A549 (cell line): ENCODE measurements at regions not wholly inside any gene's neighbourhood (a gene's known extent, or its start where the extent isn't known, plus 50 kb on each side); places are given as distances from the start of the nearest gene placed in this dataset.

Experiments
- ATAC-seq, 2 experiments: fragments of 200-7000 bp in 1 of 2; fragments of >200 bp in 1 of 2; cut with Nextera tagmentation in 1 of 2; cut with Tn5 transposase in 1 of 2; 3 replicates each; pipeline versions ENCODE4 v1.8.0 to v1.9.1; 2018 to 2020; ENCODE audit warnings: mild to moderate bottlenecking in 1 of 2, moderate library complexity in 1 of 2
- CTCF ChIA-PET: fragments of 300-600 bp; sonication (Branson Sonifier 250); formaldehyde crosslinking; extraction: SDS; loops from one replicate; lab custom pipeline; 2021; ENCODE audit warnings: antibody characterized with exemption, inconsistent platforms; lab: Yijun Ruan, JAX
- POLR2A ChIA-PET: fragments of 350-600 bp; formaldehyde crosslinking; extraction: SDS; loops from one replicate; lab custom pipeline; 2021; ENCODE audit warnings: antibody characterized with exemption, inconsistent platforms; lab: Yijun Ruan, JAX
- DNase-seq, 2 experiments: peaks; one replicate each; pipeline versions ENCODE4 v3.0.0 to v3.0.0-alpha.2; 2011 to 2016; ENCODE audit warnings: low read depth in 1 of 2, low spot score in 1 of 2
- FAIRE-seq: peaks from 2 replicates; lab custom pipeline; 2011; peaks lifted over from hg19 to GRCh38; lab: Jason Lieb, UNC
- H3K27ac ChIP-seq, 2 experiments: fragments of >200 bp; sonication (Bioruptor Twin); formaldehyde crosslinking; 3 replicates each; pipeline ENCODE4 v1.5.1; 2016 to 2017
- H3K4me1 ChIP-seq: fragments of >200 bp; sonication (Bioruptor Twin); formaldehyde crosslinking; 3 replicates; pipeline ENCODE4 v1.6.1; 2016
- H3K4me2 ChIP-seq: fragments of >200 bp; sonication (Bioruptor Twin); formaldehyde crosslinking; 3 replicates; pipeline ENCODE4 v1.6.1; 2016
- H3K4me3 ChIP-seq: fragments of >200 bp; sonication (Bioruptor Twin); formaldehyde crosslinking; 3 replicates; pipeline ENCODE4 v1.5.1; 2016
- H3K9me3 ChIP-seq: fragments of >200 bp; sonication (Bioruptor Twin); formaldehyde crosslinking; 3 replicates; pipeline ENCODE4 v1.6.1; 2016
- CEBPB ChIP-seq, 2 experiments: fragments of >200 bp in 1 of 2; sonication (Bioruptor Twin) in 1 of 2; formaldehyde crosslinking in 1 of 2; IDR thresholded peaks; 2 replicates each; pipeline ENCODE4 v1.6.1; 2012 to 2016
- EP300 ChIP-seq, 2 experiments: fragments of >200 bp; sonication (Bioruptor Twin); formaldehyde crosslinking; IDR thresholded peaks; 2 replicates in 1 of 2; 3 replicates in 1 of 2; pipeline ENCODE4 v1.6.1; 2016 to 2017
- FOSL2 ChIP-seq, 2 experiments: fragments of 450-650 bp in 1 of 2; fragments of >200 bp in 1 of 2; sonication (Bioruptor Twin) in 1 of 2; formaldehyde crosslinking; IDR thresholded peaks; 2 replicates each; pipeline versions ENCODE4 v1.5.0 to v1.6.1; 2016 to 2020; ENCODE audit warnings: mild to moderate bottlenecking in 1 of 2, moderate library complexity in 1 of 2
- HES2 ChIP-seq: fragments of >200 bp; sonication (Bioruptor Twin); formaldehyde crosslinking; IDR thresholded peaks from 2 replicates; pipeline ENCODE4 v1.6.1; 2016
- HEYL ChIP-seq: fragments of 250-450 bp; sonication (Bioruptor Pico); IDR thresholded peaks from 2 replicates; pipeline ENCODE4 v1.8.0; 2021; ENCODE audit warnings: mild to moderate bottlenecking, moderate library complexity
- HOXA7 ChIP-seq: fragments of 250-450 bp; sonication (Bioruptor Pico); IDR thresholded peaks from 2 replicates; pipeline ENCODE4 v1.5.0; 2020; ENCODE audit warnings: mild to moderate bottlenecking, moderate library complexity
- JUN ChIP-seq, 2 experiments: fragments of >200 bp; sonication (Bioruptor Twin); formaldehyde crosslinking; IDR thresholded peaks; 2 replicates in 1 of 2; 3 replicates in 1 of 2; pipeline ENCODE4 v1.6.1; 2016 to 2017
- JUNB ChIP-seq: fragments of >200 bp; sonication (Bioruptor Twin); formaldehyde crosslinking; IDR thresholded peaks from 2 replicates; pipeline ENCODE4 v1.6.1; 2016
- MAFK ChIP-seq: fragments of 450-650 bp; IDR thresholded peaks from 2 replicates; pipeline ENCODE4 v1.6.1; 2014; ENCODE audit not compliant: partially characterized antibody
- MAX ChIP-seq: IDR thresholded peaks from 2 replicates; pipeline ENCODE4 v1.6.1; 2012
- MYC ChIP-seq: IDR thresholded peaks from 2 replicates; pipeline ENCODE4 v1.6.1; 2012; ENCODE audit warnings: mild to moderate bottlenecking, inconsistent platforms, low read length, improper control_type of control experiment, borderline replicate concordance
- NR3C1 ChIP-seq: fragments of >200 bp; sonication (Bioruptor Twin); formaldehyde crosslinking; IDR thresholded peaks from 3 replicates; pipeline ENCODE4 v1.6.1; 2017
- RAD21 ChIP-seq, 2 experiments: fragments of >200 bp in 1 of 2; sonication (Bioruptor Twin) in 1 of 2; formaldehyde crosslinking in 1 of 2; IDR thresholded peaks in 1 of 2; conservative IDR thresholded peaks in 1 of 2; 2 replicates in 1 of 2; 3 replicates in 1 of 2; pipeline ENCODE4 v1.6.1; 2012 to 2018; ENCODE audit warnings: inconsistent platforms in 1 of 2
- RCOR1 ChIP-seq: fragments of 150-350 bp; IDR thresholded peaks from 2 replicates; pipeline ENCODE4 v1.6.1; 2014; ENCODE audit warnings: antibody characterized with exemption, low read length, low read depth
- SMC3 ChIP-seq: fragments of >200 bp; sonication (Bioruptor Twin); formaldehyde crosslinking; IDR thresholded peaks from 3 replicates; pipeline ENCODE4 v1.6.1; 2018; ENCODE audit warnings: inconsistent platforms
- TFCP2L1 ChIP-seq: fragments of 250-450 bp; sonication (Bioruptor Pico); IDR thresholded peaks from 2 replicates; pipeline ENCODE4 v1.5.0; 2021; ENCODE audit warnings: mild to moderate bottlenecking
- TP53 ChIP-seq: fragments of 250-450 bp; sonication (Bioruptor Pico); IDR thresholded peaks from 2 replicates; pipeline ENCODE4 v1.5.0; 2021; ENCODE audit warnings: mild to moderate bottlenecking, moderate library complexity
- WGBS: methylation state at CpG from one replicate; pipeline ENCODE4 v1.1.6; 2017; ENCODE audit errors: missing lambda C conversion rate; 5-methylcytosine and 5-hydroxymethylcytosine counted together
- TF ChIP-seq, protein P1 (sequence below): fragments of 450-650 bp; IDR thresholded peaks from 2 replicates; pipeline ENCODE4 v1.6.1; 2014; ENCODE audit warnings: antibody characterized with exemption
- TF ChIP-seq, protein P2 (sequence below): IDR thresholded peaks from 2 replicates; pipeline ENCODE4 v1.6.1; 2012
- TF ChIP-seq, protein P3 (sequence below): fragments of 250-450 bp; sonication (Bioruptor Pico); IDR thresholded peaks from 2 replicates; pipeline ENCODE4 v1.5.0; 2020; ENCODE audit warnings: low read depth, mild to moderate bottlenecking, moderate library complexity

GRCh38 chr6:125584468-125584939 is 164.9 kb upstream of the HEY2 start:
- Histone ChIP-seq H3K4me1 (peaks cover 21% of the 10 kb centered on the region), H3K9me3 (no peaks in the 10 kb centered on the region), H3K4me2 (peak overlapping the region; percentile 50; the same call in 2 of the 3 replicates)
- 29% methylated on average over 7 of the region's 9 CpGs for WGBS
- FAIRE-seq = no peak
- TF ChIP-seq, protein P1, sequence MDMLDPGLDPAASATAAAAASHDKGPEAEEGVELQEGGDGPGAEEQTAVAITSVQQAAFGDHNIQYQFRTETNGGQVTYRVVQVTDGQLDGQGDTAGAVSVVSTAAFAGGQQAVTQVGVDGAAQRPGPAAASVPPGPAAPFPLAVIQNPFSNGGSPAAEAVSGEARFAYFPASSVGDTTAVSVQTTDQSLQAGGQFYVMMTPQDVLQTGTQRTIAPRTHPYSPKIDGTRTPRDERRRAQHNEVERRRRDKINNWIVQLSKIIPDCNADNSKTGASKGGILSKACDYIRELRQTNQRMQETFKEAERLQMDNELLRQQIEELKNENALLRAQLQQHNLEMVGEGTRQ = 0 out of 2 replicates have a peak, but pooled peaks have one; percentile 7
- no peak for TF ChIP-seq NR3C1
- TF ChIP-seq, all 56 proteins: peak for 1
- ATAC-seq (peak; percentile 67 to 73; a peak in 4 of 6 replicates), DNase-seq (peak in 1 of 2 experiments; percentile 29)
- no peak overlapping the region for H3K4me3 ChIP-seq
- ChIA-PET POLR2A (no interaction called here), CTCF (interaction anchor here (0.9 to 1.0 kb wide), 4 partner anchors 14 to 27 kb away, joined by 3 to 5 read pairs (median 3); no protein-coding TSS in a partner anchor)
- 0 out of 6 replicates have a peak overlapping the region, but pooled peaks of 1 of the 2 experiments have one; percentile 21 for H3K27ac ChIP-seq

DNA sequence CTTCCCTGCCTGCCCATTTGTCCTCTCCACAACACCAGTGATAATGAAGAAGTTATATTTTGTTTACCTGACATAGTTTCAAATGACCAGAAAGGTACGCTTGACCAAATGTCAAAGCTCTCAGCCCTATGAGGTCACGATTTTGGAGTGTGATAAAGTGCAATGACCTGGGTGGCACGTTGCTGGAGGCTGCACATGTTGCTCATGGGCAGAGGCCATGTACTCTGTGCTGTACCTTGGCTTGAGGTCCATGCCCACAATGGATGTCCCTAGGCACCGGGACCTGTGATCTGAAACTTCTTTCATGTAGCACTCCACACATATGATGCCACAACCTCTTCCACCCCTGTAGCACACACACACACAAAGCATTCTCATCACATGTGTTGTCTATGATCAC is 164.0 kb upstream of the HEY2 start:
- 61% methylated on average over 4 of the region's 4 CpGs for WGBS
- Histone ChIP-seq H3K4me1 (peaks cover 21% of the 10 kb centered on the region), H3K9me3 (no peaks in the 10 kb centered on the region), H3K27ac (no peak overlapping the region), H3K4me3 (no peak overlapping the region), H3K4me2 (peak overlapping the region; percentile 26; the same call in 1 of the 3 replicates)
- POLR2A ChIA-PET = no interaction called here
- CTCF ChIA-PET = no interaction called here
- FAIRE-seq (no peak), ATAC-seq (no peak), DNase-seq (no peak)
- TF ChIP-seq TP53 (CRISPR knock-in tag) (no peak), RAD21 (conservative IDR thresholded peaks at IDR 0.05 in 1 of 2, IDR thresholded peaks at IDR 0.05 in 1 of 2) (no peak), MAFK (no peak), CEBPB (IDR thresholded peaks at IDR 0.05) (no peak), JUN (IDR thresholded peaks at IDR 0.05) (no peak), SMC3 (no peak), HES2 (no peak), JUNB (no peak), MYC (no peak), EP300 (IDR thresholded peaks at IDR 0.05) (no peak), FOSL2 (IDR thresholded peaks at IDR 0.05) (no peak), FOSL2 (CRISPR knock-in tag; IDR thresholded peaks at IDR 0.05) (no peak), TFCP2L1 (CRISPR knock-in tag) (no peak), HOXA7 (CRISPR knock-in tag) (no peak), RCOR1 (no peak), HEYL (CRISPR knock-in tag) (no peak), MAX (no peak)
- TF ChIP-seq, protein P2, sequence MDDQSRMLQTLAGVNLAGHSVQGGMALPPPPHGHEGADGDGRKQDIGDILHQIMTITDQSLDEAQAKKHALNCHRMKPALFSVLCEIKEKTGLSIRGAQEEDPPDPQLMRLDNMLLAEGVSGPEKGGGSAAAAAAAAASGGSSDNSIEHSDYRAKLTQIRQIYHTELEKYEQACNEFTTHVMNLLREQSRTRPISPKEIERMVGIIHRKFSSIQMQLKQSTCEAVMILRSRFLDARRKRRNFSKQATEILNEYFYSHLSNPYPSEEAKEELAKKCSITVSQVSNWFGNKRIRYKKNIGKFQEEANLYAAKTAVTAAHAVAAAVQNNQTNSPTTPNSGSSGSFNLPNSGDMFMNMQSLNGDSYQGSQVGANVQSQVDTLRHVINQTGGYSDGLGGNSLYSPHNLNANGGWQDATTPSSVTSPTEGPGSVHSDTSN = no peak
- TF ChIP-seq, protein P3, sequence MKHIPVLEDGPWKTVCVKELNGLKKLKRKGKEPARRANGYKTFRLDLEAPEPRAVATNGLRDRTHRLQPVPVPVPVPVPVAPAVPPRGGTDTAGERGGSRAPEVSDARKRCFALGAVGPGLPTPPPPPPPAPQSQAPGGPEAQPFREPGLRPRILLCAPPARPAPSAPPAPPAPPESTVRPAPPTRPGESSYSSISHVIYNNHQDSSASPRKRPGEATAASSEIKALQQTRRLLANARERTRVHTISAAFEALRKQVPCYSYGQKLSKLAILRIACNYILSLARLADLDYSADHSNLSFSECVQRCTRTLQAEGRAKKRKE = no peak
- TF ChIP-seq, protein P1 = no peak
